ENCODE measurements at regions not wholly inside any gene's neighbourhood (a gene's known extent, or its start where the extent isn't known, plus 50 kb on each side); places are given as distances from the start of the nearest gene placed in this dataset.

- TF ChIP-seq, protein P1, sequence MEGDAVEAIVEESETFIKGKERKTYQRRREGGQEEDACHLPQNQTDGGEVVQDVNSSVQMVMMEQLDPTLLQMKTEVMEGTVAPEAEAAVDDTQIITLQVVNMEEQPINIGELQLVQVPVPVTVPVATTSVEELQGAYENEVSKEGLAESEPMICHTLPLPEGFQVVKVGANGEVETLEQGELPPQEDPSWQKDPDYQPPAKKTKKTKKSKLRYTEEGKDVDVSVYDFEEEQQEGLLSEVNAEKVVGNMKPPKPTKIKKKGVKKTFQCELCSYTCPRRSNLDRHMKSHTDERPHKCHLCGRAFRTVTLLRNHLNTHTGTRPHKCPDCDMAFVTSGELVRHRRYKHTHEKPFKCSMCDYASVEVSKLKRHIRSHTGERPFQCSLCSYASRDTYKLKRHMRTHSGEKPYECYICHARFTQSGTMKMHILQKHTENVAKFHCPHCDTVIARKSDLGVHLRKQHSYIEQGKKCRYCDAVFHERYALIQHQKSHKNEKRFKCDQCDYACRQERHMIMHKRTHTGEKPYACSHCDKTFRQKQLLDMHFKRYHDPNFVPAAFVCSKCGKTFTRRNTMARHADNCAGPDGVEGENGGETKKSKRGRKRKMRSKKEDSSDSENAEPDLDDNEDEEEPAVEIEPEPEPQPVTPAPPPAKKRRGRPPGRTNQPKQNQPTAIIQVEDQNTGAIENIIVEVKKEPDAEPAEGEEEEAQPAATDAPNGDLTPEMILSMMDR (IDR thresholded peaks at IDR 0.05; ENCODE audit: insufficient read depth, low read depth, low read length): no peak
- TF ChIP-seq EZH2 (IDR thresholded peaks at IDR 0.05; ENCODE audit: insufficient read depth, low read length): no peak
Observed at GRCh38 chr6:95279616-95280015, 297.7 kb upstream of the MANEA start.

Data from astrocyte (in vitro differentiated cells and primary cell).